ENCODE measurements at regions not wholly inside any gene's neighbourhood (a gene's known extent, or its start where the extent isn't known, plus 50 kb on each side); places are given as distances from the start of the nearest gene placed in this dataset.

DNA sequence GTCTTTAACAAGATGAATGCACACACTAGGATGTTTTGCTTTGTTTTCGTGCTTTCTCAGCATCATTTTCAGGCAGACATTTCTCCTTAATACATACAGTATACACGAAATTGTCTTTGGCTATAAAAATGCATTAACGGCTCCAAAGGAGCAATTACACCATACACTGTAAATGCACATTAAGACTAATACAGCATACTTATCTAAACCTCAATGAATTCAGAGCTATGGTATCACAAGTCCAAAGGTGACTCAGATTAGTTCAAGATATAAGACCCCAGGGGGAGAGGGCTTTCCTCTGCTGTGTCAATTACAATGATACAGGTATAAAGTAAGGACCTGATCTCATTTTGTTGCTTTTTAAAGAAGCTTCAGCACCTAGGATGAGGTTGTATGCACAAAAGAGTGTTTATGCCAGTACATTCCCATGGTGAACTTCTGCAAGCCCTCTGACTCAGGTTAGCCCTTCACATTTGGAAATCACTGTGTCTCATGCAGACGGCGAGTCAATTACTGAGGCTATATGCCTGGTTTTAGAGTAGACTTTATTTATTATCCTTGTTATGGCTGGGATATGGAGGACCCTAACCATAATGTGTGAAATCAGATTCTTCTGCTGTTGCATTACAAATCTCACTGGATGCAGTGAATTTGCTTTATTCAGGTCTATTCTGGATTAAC is 233.3 kb downstream of the ZNF608 start:
- Histone ChIP-seq H3K36me3 (ENCODE audit: control insufficient read depth in 2 of 2, extremely low read depth in 1 of 2, insufficient read depth in 2 of 2, low read length in 2 of 2) (no peaks in the 10 kb centered on the region), H3K4me2 (ENCODE audit: control insufficient read depth, extremely low read depth, insufficient read depth, low read depth, low read length) (no peak overlapping the region), H3K4me3 (ENCODE audit: control insufficient read depth in 2 of 3, extremely low read depth in 1 of 3, insufficient read depth in 2 of 3, low read depth in 1 of 3, low read length in 3 of 3) (no peak overlapping the region), H3K9me1 (ENCODE audit: control insufficient read depth, extremely low read depth, insufficient read depth, low read length) (no peaks in the 10 kb centered on the region), H4K20me1 (ENCODE audit: control insufficient read depth, extremely low read depth, insufficient read depth, low read length) (no peaks in the 10 kb centered on the region), H3K27me3 (ENCODE audit: control insufficient read depth, extremely low read depth, insufficient read depth, low read length) (no peaks in the 10 kb centered on the region), H2AFZ (ENCODE audit: control insufficient read depth, low read length) (no peak overlapping the region), H3K27ac (ENCODE audit: control insufficient read depth, insufficient read depth, low read length) (no peak overlapping the region), H3K9ac (ENCODE audit: control insufficient read depth, extremely low read depth, insufficient read depth, low read length) (no peak overlapping the region), H3K9me3 (ENCODE audit: control insufficient read depth, low read depth, low read length) (no peaks in the 10 kb centered on the region), H3K79me2 (ENCODE audit: control insufficient read depth, insufficient read depth, low read length) (no peaks in the 10 kb centered on the region), H3K4me1 (ENCODE audit: control insufficient read depth, extremely low read depth, insufficient read depth, low read length) (no peaks in the 10 kb centered on the region)
- TF ChIP-seq, protein P1, sequence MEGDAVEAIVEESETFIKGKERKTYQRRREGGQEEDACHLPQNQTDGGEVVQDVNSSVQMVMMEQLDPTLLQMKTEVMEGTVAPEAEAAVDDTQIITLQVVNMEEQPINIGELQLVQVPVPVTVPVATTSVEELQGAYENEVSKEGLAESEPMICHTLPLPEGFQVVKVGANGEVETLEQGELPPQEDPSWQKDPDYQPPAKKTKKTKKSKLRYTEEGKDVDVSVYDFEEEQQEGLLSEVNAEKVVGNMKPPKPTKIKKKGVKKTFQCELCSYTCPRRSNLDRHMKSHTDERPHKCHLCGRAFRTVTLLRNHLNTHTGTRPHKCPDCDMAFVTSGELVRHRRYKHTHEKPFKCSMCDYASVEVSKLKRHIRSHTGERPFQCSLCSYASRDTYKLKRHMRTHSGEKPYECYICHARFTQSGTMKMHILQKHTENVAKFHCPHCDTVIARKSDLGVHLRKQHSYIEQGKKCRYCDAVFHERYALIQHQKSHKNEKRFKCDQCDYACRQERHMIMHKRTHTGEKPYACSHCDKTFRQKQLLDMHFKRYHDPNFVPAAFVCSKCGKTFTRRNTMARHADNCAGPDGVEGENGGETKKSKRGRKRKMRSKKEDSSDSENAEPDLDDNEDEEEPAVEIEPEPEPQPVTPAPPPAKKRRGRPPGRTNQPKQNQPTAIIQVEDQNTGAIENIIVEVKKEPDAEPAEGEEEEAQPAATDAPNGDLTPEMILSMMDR (optimal IDR thresholded peaks at IDR 0.05 in 1 of 3, IDR thresholded peaks at IDR 0.05 in 1 of 3, conservative IDR thresholded peaks at IDR 0.05 in 1 of 3; ENCODE audit: extremely low read depth in 1 of 3, insufficient read depth in 2 of 3, low read length in 3 of 3) = no peak
- no peak for TF ChIP-seq EZH2 (IDR thresholded peaks at IDR 0.05; ENCODE audit: low read length)
- dilution Hi-C loops (cut with MboI; ENCODE audit: extremely low pct_ligation_motif_present, low sequenced_read_pairs) = no loop called here
- DNase-seq (ENCODE audit: low read depth, low spot score) = no peak
- no peak for FAIRE-seq

DNA sequence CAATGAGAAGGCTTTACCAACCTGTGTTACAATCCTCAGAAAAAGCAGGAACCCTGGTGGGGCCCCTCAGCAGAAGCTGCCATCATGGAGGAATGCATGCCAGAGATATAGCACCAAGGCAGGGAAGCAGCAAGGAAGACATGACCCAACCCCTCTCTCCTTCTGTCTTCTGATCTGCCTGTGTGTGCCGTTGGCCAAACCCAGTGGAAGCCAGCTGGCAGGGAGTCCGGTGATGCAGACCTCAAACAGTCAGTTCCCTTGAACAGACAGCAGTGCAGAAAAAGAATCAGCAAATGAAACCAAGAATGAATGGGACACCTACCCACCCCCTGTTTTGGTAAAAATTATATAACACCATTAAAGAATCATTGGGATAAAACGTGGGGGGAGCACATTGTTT is 234.2 kb downstream of the ZNF608 start:
- no peak overlapping the region for H3K4me3 ChIP-seq (ENCODE audit: control insufficient read depth in 2 of 3, extremely low read depth in 1 of 3, insufficient read depth in 2 of 3, low read depth in 1 of 3, low read length in 3 of 3)
- H3K9ac ChIP-seq (ENCODE audit: control insufficient read depth, extremely low read depth, insufficient read depth, low read length) = no peak overlapping the region
- TF ChIP-seq, protein P1 (optimal IDR thresholded peaks at IDR 0.05 in 1 of 3, IDR thresholded peaks at IDR 0.05 in 1 of 3, conservative IDR thresholded peaks at IDR 0.05 in 1 of 3; ENCODE audit: extremely low read depth in 1 of 3, insufficient read depth in 2 of 3, low read length in 3 of 3) = no peak
- no peak for TF ChIP-seq EZH2 (IDR thresholded peaks at IDR 0.05; ENCODE audit: low read length)
- H3K36me3 ChIP-seq (ENCODE audit: control insufficient read depth in 2 of 2, extremely low read depth in 1 of 2, insufficient read depth in 2 of 2, low read length in 2 of 2) = no peaks in the 10 kb centered on the region
- H4K20me1 ChIP-seq (ENCODE audit: control insufficient read depth, extremely low read depth, insufficient read depth, low read length) = no peaks in the 10 kb centered on the region
- no peaks in the 10 kb centered on the region for H3K27me3 ChIP-seq (ENCODE audit: control insufficient read depth, extremely low read depth, insufficient read depth, low read length)
- FAIRE-seq = no peak
- no peaks in the 10 kb centered on the region for H3K9me1 ChIP-seq (ENCODE audit: control insufficient read depth, extremely low read depth, insufficient read depth, low read length)
- dilution Hi-C loops (cut with MboI; ENCODE audit: extremely low pct_ligation_motif_present, low sequenced_read_pairs) = no loop called here
- H3K27ac ChIP-seq (ENCODE audit: control insufficient read depth, insufficient read depth, low read length) = no peak overlapping the region
- H3K4me1 ChIP-seq (ENCODE audit: control insufficient read depth, extremely low read depth, insufficient read depth, low read length) = no peaks in the 10 kb centered on the region
- H2AFZ ChIP-seq (ENCODE audit: control insufficient read depth, low read length) = no peak overlapping the region
- H3K4me2 ChIP-seq (ENCODE audit: control insufficient read depth, extremely low read depth, insufficient read depth, low read depth, low read length) = no peak overlapping the region
- no peaks in the 10 kb centered on the region for H3K9me3 ChIP-seq (ENCODE audit: control insufficient read depth, low read depth, low read length)
- H3K79me2 ChIP-seq (ENCODE audit: control insufficient read depth, insufficient read depth, low read length) = no peaks in the 10 kb centered on the region
- DNase-seq (ENCODE audit: low read depth, low spot score) = no peak

All from keratinocyte (primary cell).